ENCODE measurements at regions not wholly inside any gene's neighbourhood (a gene's known extent, or its start where the extent isn't known, plus 50 kb on each side); places are given as distances from the start of the nearest gene placed in this dataset.

- Histone ChIP-seq H3K9me3 (ENCODE audit: control insufficient read depth, insufficient read depth, low read depth, low read length) (no peaks in the 10 kb centered on the region), H3K4me3 (ENCODE audit: low read depth, low read length) (no peak overlapping the region), H3K4me1 (ENCODE audit: control insufficient read depth, insufficient read depth, low read length) (no peaks in the 10 kb centered on the region), H3K27ac (ENCODE audit: extremely low read depth, low read depth, low read length) (no peak overlapping the region), H3K36me3 (ENCODE audit: control insufficient read depth in 2 of 2, insufficient read depth in 1 of 2, low read length in 2 of 2) (no peaks in the 10 kb centered on the region)
- TF ChIP-seq ZNF571 (tag by site-specific recombination; IDR thresholded peaks at IDR 0.05) (no peak), ZFP37 (tag by site-specific recombination; IDR thresholded peaks at IDR 0.05) (no peak), ZNF677 (tag by site-specific recombination; IDR thresholded peaks at IDR 0.05) (no peak)
- TF ChIP-seq, protein P1, sequence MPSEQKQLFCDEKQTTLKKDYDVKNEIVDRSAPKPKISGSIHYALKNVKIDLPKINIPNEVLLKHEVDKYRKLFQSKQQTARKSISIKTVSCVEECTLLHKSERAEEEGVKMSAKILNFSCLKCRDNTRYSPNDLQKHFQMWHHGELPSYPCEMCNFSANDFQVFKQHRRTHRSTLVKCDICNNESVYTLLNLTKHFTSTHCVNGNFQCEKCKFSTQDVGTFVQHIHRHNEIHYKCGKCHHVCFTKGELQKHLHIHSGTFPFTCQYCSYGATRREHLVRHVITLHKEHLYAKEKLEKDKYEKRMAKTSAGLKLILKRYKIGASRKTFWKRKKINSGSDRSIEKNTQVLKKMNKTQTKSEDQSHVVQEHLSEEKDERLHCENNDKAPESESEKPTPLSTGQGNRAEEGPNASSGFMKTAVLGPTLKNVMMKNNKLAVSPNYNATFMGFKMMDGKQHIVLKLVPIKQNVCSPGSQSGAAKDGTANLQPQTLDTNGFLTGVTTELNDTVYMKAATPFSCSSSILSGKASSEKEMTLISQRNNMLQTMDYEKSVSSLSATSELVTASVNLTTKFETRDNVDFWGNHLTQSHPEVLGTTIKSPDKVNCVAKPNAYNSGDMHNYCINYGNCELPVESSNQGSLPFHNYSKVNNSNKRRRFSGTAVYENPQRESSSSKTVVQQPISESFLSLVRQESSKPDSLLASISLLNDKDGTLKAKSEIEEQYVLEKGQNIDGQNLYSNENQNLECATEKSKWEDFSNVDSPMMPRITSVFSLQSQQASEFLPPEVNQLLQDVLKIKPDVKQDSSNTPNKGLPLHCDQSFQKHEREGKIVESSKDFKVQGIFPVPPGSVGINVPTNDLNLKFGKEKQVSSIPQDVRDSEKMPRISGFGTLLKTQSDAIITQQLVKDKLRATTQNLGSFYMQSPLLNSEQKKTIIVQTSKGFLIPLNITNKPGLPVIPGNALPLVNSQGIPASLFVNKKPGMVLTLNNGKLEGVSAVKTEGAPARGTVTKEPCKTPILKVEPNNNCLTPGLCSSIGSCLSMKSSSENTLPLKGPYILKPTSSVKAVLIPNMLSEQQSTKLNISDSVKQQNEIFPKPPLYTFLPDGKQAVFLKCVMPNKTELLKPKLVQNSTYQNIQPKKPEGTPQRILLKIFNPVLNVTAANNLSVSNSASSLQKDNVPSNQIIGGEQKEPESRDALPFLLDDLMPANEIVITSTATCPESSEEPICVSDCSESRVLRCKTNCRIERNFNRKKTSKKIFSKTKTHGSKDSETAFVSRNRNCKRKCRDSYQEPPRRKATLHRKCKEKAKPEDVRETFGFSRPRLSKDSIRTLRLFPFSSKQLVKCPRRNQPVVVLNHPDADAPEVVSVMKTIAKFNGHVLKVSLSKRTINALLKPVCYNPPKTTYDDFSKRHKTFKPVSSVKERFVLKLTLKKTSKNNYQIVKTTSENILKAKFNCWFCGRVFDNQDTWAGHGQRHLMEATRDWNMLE (tag by site-specific recombination; conservative IDR thresholded peaks at IDR 0.05; ENCODE audit: low read depth), result no peak
- POLR2A ChIA-PET, result no interaction called here
- CTCF ChIA-PET, result no interaction called here
These were observed 1115.0 kb downstream of the CDH18 start for GRCh38 chr5:18872978-18873377.

- Histone ChIP-seq H3K36me3 (ENCODE audit: control insufficient read depth in 2 of 2, insufficient read depth in 1 of 2, low read length in 2 of 2) (no peaks in the 10 kb centered on the region), H3K9me3 (ENCODE audit: control insufficient read depth, insufficient read depth, low read depth, low read length) (no peaks in the 10 kb centered on the region), H3K27ac (ENCODE audit: extremely low read depth, low read depth, low read length) (no peak overlapping the region), H3K4me1 (ENCODE audit: control insufficient read depth, insufficient read depth, low read length) (no peaks in the 10 kb centered on the region), H3K4me3 (ENCODE audit: low read depth, low read length) (no peak overlapping the region)
- TF ChIP-seq ZNF311 (tag by site-specific recombination; IDR thresholded peaks at IDR 0.05; ENCODE audit: borderline replicate concordance), result no peak
- TF ChIP-seq ZBTB1 (tag by site-specific recombination; IDR thresholded peaks at IDR 0.05), result no peak
- TF ChIP-seq OSR2 (tag by site-specific recombination; IDR thresholded peaks at IDR 0.05), result no peak
- TF ChIP-seq ZNF391 (tag by site-specific recombination; IDR thresholded peaks at IDR 0.05; ENCODE audit: borderline replicate concordance, low read depth), result no peak
- TF ChIP-seq MYNN (tag by site-specific recombination; IDR thresholded peaks at IDR 0.05; ENCODE audit: borderline replicate concordance), result no peak
- no peak for TF ChIP-seq ZNF513 (tag by site-specific recombination; IDR thresholded peaks at IDR 0.05)
- TF ChIP-seq ZNF335 (tag by site-specific recombination; conservative IDR thresholded peaks at IDR 0.05), result no peak
- TF ChIP-seq ZNF777 (tag by site-specific recombination; IDR thresholded peaks at IDR 0.05; ENCODE audit: borderline replicate concordance), result no peak
- TF ChIP-seq ZNF677 (tag by site-specific recombination; IDR thresholded peaks at IDR 0.05), result no peak
- TF ChIP-seq ZBTB21 (tag by site-specific recombination; IDR thresholded peaks at IDR 0.05), result no peak
- no peak for TF ChIP-seq ZNF843 (tag by site-specific recombination; IDR thresholded peaks at IDR 0.05)
- no peak for TF ChIP-seq ZNF792 (tag by site-specific recombination; IDR thresholded peaks at IDR 0.05)
- TF ChIP-seq ZNF501 (tag by site-specific recombination; IDR thresholded peaks at IDR 0.05), result no peak
- no peak for TF ChIP-seq ZNF169 (tag by site-specific recombination; IDR thresholded peaks at IDR 0.05)
- TF ChIP-seq ZNF621 (tag by site-specific recombination; IDR thresholded peaks at IDR 0.05), result no peak
- ChIA-PET POLR2A (no interaction called here), CTCF (no interaction called here)
These were observed 1111.4 kb downstream of the CDH18 start for GRCh38 chr5:18876565-18876964.

Data from HEK293 (cell line).